Activated CD4-positive, alpha-beta T cell treated with anti-CD3 and anti-CD28 coated beads, Interleukin-2, amount 50 U/mL, for 16 hours (primary cell): ENCODE measurements at regions not wholly inside any gene's neighbourhood (a gene's known extent, or its start where the extent isn't known, plus 50 kb on each side); places are given as distances from the start of the nearest gene placed in this dataset.

Experiments used
- DNase-seq: peaks from one replicate; pipeline ENCODE4 v3.0.0-alpha.2; 2020

GRCh38 chr10:36266923-36267322, 624.8 kb upstream of the FZD8 start:
- no peak for DNase-seq

GRCh38 chr10:36265741-36266140, 623.6 kb upstream of the FZD8 start:
- DNase-seq: no peak

DNA sequence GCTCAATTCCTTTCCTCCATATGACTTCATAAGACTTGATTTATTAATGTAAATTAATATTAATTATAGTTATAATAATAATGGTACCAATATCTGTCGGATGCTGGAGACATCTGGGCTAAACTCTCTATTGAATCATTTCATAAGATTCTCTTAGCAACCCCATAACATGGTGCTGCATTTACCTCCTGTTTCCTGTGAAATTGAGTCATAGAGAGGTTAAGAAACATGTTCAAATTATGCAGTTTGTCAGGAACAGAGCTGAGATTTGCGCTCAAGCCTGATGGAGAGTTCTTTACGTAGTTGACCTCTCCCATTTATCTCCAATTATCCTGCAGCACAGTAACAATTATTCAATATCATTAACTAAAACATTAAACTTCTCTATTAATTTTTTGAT, 621.8 kb upstream of the FZD8 start:
- no peak for DNase-seq

- DNase-seq: no peak
These were observed 614.9 kb upstream of the FZD8 start for GRCh38 chr10:36256948-36257356.

DNA sequence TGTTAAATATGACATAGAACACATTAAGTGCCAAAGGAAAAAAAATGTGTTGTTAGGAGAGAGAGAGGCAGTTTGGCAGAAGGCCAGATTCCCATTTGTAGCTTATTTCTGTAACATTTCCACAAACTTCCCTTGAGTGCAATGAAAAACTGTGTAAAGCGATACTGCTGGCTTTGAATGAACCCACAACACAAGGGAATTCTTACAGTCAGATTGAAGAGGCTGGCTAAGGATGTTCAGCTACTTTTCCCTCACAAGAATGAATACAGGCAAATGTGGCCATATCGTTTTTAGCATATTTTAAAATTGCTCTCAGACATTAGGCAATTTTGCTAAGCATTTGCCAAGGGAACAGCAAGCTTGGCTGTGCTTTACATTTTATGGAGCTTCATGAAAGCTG, 614.1 kb upstream of the FZD8 start:
- DNase-seq: no peak

DNA sequence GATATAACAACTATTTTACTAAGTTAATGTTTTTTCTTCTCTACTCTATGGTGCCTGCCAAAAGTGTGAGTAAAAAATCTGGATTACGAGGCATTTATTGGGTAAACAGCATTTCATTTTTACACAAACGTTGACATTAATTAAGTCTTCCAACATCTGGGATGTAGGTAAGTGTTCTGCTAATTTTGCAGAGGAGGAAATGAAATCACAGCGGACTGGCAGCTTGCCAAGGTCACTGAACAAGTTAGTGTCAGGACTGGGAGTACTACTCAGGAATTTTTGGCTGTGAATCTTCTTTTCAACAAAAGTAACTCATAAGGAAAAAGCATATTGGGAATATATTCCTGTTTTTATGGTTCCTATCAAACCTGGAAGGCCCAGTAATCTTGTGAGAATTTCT, 612.1 kb upstream of the FZD8 start:
- no peak for DNase-seq

DNA sequence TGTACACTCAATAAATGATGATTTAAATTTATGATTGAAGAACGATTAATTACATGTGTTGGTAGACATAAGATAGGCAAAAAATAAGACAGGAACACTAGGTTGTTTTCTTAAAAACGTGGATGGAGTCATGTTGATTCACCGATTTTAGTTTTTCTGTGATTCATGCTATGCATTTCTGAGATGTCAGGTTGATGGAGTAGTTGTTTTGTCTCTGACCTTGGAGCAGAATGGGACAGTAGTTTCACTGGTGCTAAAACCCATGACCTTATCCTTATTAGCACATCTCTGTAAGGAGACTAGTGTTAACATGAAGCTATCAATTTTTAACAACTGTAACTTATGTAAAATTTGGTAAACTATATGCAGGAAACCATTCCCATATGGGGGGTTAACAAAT, 611.6 kb upstream of the FZD8 start:
- DNase-seq: no peak

DNA sequence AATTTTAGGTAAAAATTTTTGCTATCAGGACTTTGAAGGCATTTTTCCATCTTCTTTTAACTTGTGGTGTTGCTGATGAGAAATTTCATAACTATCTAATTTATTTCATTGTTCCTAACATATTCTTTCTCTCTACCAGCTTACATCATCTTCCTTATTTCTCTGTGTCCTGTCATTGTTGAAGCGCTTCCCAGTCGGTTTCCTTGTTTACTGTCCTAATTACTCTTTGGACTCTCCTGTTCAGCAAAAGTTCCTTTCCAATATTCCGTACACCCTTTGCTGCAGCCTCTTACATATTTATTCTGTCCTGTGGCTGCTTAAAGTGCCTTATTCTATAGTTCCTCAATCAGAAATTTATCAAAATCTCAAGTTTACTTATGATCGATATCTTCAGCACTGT, 609.0 kb upstream of the FZD8 start:
- DNase-seq: no peak

DNA sequence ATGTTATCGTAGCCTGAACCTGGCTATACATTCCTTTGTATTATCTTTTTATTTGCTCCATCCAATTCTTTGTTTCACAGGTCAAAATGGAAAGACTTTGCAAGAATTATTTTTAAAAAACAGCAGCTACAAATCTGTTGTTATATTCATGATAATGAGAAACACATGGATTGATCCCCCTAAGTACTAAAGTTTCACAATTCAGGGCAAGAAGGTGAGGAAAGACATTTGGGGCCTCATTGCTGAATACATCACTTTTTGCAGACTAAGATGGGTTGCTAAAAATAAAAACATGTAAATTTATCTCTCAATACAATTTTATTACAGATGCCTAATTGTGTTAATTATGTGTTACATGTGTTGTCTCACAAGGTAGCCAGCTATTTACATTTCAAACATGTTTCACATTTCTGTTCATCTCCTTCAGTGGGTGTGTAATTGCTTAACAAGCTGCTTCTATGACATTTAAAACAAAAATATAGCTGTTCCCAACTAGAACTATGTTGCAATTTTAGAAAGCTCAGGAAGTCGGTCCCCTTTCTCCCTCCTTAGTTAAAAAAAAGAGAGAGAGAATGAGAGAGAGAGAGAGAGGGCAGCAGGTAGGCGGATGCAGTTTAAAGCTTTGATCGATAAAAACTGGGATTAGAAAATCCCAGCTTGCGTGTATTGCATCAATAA, 606.3 kb upstream of the FZD8 start:
- DNase-seq: no peak

DNA sequence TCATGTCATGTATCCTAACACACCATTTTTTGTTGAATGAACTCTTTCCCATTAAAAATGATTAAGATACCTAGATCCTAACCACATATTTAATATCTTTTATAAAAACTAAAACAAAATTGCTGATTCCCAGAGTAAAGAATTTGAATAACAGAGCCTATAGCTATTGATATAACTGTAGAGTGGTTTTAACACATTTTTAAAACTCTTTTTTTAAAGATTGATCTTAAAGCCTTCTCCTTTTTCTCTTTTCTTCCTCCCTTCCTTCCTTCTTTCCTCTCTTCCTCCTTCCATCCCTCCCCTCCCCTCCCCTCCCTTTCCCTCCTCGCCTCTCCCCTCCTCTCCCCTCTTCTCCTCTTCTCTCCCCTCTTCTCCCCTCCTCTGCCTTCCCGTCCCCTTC, 605.4 kb upstream of the FZD8 start:
- DNase-seq: no peak

- no peak for DNase-seq
These were observed 594.8 kb upstream of the FZD8 start for GRCh38 chr10:36236931-36237330.

DNA sequence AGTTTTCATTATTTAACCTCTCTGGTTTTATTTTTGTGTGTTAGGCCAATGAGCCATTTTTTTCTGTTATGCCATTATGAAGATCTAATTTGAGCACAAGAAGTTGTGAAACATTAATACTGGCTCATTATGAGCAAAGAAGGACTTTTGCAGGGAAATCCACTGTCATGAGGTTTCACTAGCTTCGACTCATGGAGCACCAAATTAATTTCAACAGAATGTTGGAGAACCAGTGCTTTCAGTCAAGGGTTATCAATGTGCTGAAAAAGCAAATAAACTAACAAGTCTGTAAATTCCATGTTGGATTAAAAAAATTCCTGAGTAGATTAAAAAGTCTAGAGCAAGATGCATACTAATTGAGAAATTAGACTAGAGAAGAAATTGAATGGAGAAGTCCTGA, 594.2 kb upstream of the FZD8 start:
- DNase-seq: no peak

GRCh38 chr10:36232935-36233334, 590.8 kb upstream of the FZD8 start:
- no peak for DNase-seq

DNA sequence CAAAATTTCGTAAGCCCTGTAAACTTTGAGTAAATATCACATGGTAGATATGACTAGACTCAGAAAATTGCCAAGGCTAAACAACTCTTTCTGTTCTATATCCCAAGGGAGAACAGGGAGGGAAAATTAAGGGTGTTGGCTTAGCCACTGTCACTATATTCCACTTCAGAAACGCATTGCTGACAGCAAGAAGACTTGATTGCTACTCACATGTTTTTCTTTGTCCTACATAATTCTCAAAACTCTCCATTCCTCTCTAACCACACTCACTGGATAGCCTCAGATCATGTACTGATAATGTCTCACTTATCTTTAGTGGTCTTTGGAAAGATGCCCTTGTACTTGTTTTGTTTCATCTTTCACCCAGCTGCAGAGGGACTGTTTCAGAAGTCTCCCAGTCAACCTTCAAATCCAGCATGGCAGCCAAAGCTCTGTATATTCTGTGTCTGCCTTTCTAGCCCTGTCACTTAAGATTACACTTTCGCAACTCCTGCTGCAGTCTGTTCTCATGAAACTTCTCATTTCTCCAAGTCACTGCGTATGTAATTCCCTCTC, 582.4 kb upstream of the FZD8 start:
- DNase-seq: no peak

GRCh38 chr10:36221101-36221500, 579.0 kb upstream of the FZD8 start:
- DNase-seq: no peak

DNA sequence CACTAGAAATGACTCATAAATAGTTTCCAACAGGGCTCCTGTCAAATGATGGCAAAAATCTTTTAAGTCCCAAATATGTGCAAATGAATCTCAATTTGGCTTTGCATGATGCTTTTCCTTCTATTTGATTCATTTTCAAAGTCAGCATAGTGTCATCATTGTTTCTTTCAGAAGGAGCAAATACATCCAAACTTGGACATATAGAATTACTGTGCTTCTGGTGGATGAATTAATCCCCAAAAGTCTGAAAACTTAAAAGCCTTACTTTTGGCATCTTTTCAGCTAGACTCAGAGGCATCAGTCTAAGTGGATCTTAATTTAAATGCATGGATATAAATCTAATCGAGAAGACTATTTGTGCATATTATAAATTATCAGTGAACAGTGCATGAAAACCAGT, 578.1 kb upstream of the FZD8 start:
- no peak for DNase-seq

- DNase-seq: no peak
These were observed 569.8 kb upstream of the FZD8 start for GRCh38 chr10:36211856-36212255.

- DNase-seq: no peak
These were observed 567.4 kb upstream of the FZD8 start for GRCh38 chr10:36209480-36209879.

DNA sequence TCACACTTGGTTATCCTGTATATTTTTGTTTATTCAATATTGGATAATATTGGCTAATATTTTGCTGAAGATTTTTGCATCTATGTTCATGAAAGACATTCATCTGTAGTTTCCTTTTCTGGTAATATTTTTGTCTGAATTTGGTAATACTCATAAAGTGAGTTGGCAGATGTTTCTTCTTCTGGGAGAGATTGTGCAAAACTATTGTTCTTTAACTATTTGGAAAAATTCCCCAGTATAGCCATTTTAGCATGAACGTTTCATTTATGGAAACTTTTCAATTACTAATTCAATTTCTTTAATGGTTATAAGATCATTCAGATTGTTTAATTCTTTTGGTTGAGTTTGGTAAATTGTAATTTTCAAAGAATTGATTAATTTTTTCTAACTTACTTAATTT, 560.8 kb upstream of the FZD8 start:
- no peak for DNase-seq

GRCh38 chr10:36200577-36200976, 558.5 kb upstream of the FZD8 start:
- no peak for DNase-seq

DNA sequence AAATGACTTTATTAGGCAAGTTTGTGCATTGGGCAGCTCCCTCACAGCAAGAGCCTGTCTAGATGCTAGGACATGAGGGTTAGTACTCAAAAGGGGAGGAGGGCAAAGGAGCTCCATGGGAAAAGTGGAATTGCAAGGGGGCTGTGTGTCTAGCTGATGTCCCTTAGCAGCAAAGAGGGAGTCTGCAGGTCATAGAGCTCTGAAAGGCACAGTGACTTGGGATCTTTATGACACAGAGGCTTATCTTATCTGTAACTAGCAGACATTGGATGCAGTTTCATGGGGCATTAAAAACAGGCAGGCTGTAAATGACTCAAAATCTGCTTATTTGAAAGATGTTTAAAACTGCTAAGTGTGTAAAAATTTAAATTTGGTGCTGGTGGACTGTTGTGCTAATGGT, 556.2 kb upstream of the FZD8 start:
- DNase-seq: no peak

DNA sequence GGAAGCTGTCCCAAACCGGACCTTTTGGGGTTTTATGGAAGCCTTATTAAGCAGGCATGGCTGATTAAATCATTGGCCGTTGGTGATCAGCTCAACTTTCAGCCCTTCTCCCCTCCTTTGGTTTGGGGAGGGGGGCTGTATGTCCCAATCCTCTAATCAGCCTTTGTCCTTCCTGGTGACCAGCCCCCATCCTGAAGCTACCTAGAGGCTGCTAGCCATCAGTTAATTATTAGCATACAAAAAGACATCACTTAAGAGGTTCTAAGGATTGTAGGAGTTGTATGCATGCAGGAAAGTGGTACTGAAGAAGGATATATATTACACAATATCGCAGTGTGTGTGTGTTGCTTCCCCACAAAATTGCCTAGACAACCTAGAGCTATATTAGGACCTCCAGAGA, 553.3 kb upstream of the FZD8 start:
- DNase-seq: no peak

GRCh38 chr10:36194276-36194675, 552.2 kb upstream of the FZD8 start:
- no peak for DNase-seq

DNA sequence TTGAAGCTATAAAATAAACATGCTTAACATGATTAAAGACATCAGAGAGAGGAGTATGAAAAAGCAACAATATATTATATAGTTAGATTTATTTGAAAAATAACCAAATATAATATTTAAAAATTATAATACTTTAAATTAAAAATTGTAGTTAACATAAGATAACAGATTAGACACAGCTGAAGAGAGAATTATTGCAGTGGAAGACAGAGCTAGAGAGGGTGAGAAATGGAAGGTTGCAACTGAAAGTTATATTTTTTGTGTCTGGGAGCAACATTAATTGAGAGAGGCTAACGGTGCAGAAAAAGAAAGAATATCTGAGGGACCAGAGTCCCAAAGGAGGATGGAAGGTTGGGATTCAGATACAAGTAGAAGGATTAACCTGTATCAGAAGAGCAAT, 548.9 kb upstream of the FZD8 start:
- no peak for DNase-seq

GRCh38 chr10:36188461-36188860, 546.4 kb upstream of the FZD8 start:
- no peak for DNase-seq

- DNase-seq: no peak
These were observed 546.0 kb upstream of the FZD8 start for GRCh38 chr10:36188080-36188453.
